H1 (cell line): ENCODE measurements at regions not wholly inside any gene's neighbourhood (a gene's known extent, or its start where the extent isn't known, plus 50 kb on each side); places are given as distances from the start of the nearest gene placed in this dataset.

Experiments
- CTCF ChIA-PET: fragments of 300-600 bp; sonication (Branson Sonifier 250); formaldehyde crosslinking; loops from one replicate; lab custom pipeline; 2021; ENCODE audit not compliant: partially characterized antibody; lab: Charles Lee
- POLR2A ChIA-PET: fragments of 300-600 bp; sonication (Branson Sonifier 250); formaldehyde crosslinking; loops from one replicate; lab custom pipeline; 2021; ENCODE audit warnings: inconsistent platforms; ENCODE audit not compliant: partially characterized antibody; lab: Charles Lee
- DNase-seq, 2 experiments: peaks; one replicate each; pipeline versions ENCODE4 v3.0.0 to v3.0.0-alpha.2; 2010 to 2022; ENCODE audit warnings: low spot score in 2 of 2, low read depth in 1 of 2, mixed read lengths in 1 of 2
- FAIRE-seq: peaks from 2 replicates; lab custom pipeline; 2011; peaks lifted over from hg19 to GRCh38; lab: Jason Lieb, UNC
- H2AFZ ChIP-seq: 2 replicates; pipeline ENCODE4 v1.8.1; 2012; ENCODE audit warnings: low read length, inconsistent platforms
- H2AK5ac ChIP-seq: 2 replicates; pipeline ENCODE4 v1.6.1; 2013; ENCODE audit warnings: low read depth, low read length
- H2BK120ac ChIP-seq: replicated peaks from 2 replicates; pipeline ENCODE3; 2013; ENCODE audit warnings: low read depth, low read length, inconsistent platforms
- H2BK12ac ChIP-seq: 2 replicates; pipeline ENCODE4 v1.6.1; 2013; ENCODE audit warnings: low read depth, low read length
- H2BK15ac ChIP-seq: 2 replicates; pipeline ENCODE4 v1.6.1; 2013; ENCODE audit warnings: low read length
- H2BK20ac ChIP-seq: 2 replicates; pipeline ENCODE4 v1.6.1; 2013; ENCODE audit warnings: low read length
- H2BK5ac ChIP-seq: 2 replicates; pipeline ENCODE4 v1.6.1; 2013; ENCODE audit warnings: low read depth, low read length
- H3K14ac ChIP-seq: 2 replicates; pipeline ENCODE4 v1.6.1; 2013; ENCODE audit warnings: inconsistent platforms; ENCODE audit not compliant: insufficient read length
- H3K18ac ChIP-seq: 2 replicates; pipeline ENCODE4 v1.6.1; 2013; ENCODE audit warnings: low read length; ENCODE audit errors: extremely low read depth
- H3K23ac ChIP-seq: 2 replicates; pipeline ENCODE4 v1.6.1; 2013; ENCODE audit warnings: inconsistent platforms; ENCODE audit not compliant: insufficient read length
- H3K23me2 ChIP-seq: 2 replicates; pipeline ENCODE4 v1.6.1; 2013; ENCODE audit warnings: low read depth, low read length
- H3K27ac ChIP-seq: 2 replicates; pipeline ENCODE4 v1.6.1; 2011; ENCODE audit warnings: low read depth, low read length, inconsistent platforms
- H3K27me3 ChIP-seq, 4 experiments: replicated peaks in 1 of 4; 1 replicate in 1 of 4; 2 replicates in 3 of 4; pipeline versions ENCODE4 v1.6.1 to v1.8.1; 2011 to 2013; ENCODE audit warnings: low read length in 3 of 4, mild to moderate bottlenecking in 3 of 4, inconsistent platforms in 2 of 4, mixed read lengths in 2 of 4, moderate library complexity in 1 of 4; ENCODE audit not compliant: control insufficient read depth in 3 of 4, insufficient read depth in 3 of 4; ENCODE audit errors: extremely low read depth in 1 of 4
- H3K36me3 ChIP-seq, 4 experiments: 2 replicates each; pipeline versions ENCODE4 v1.6.1 to v1.8.1; 2011 to 2013; ENCODE audit warnings: mild to moderate bottlenecking in 4 of 4, low read length in 3 of 4, moderate library complexity in 2 of 4, control low read depth in 1 of 4, inconsistent platforms in 1 of 4; ENCODE audit not compliant: insufficient read depth in 4 of 4, control insufficient read depth in 2 of 4
- H3K4ac ChIP-seq: replicated peaks from 2 replicates; pipeline ENCODE3; 2013; ENCODE audit warnings: low read length, low read depth, mixed read lengths, inconsistent platforms; ENCODE audit not compliant: insufficient read length
- H3K4me1 ChIP-seq, 4 experiments: replicated peaks in 1 of 4; 1 replicate in 1 of 4; 2 replicates in 3 of 4; pipeline versions ENCODE4 v1.6.1 to v1.8.1; 2011 to 2013; ENCODE audit warnings: low read length in 3 of 4, inconsistent platforms in 2 of 4, mixed read lengths in 1 of 4; ENCODE audit not compliant: insufficient read depth in 4 of 4, control insufficient read depth in 3 of 4
- H3K4me2 ChIP-seq, 2 experiments: 2 replicates each; pipeline versions ENCODE4 v1.6.1 to v1.8.1; 2011 to 2013; ENCODE audit warnings: low read depth in 2 of 2, low read length in 2 of 2, control low read depth in 1 of 2, inconsistent platforms in 1 of 2, mild to moderate bottlenecking in 1 of 2; ENCODE audit not compliant: insufficient read depth in 1 of 2
- H3K4me3 ChIP-seq, 4 experiments: fragments of 200-600, 300-600 bp in 1 of 4; sonication (generic), shearing (Covaris generic), sonication (Bioruptor Twin) in 1 of 4; 2 replicates each; pipeline versions ENCODE4 v1.5.1 to v1.8.1; 2011 to 2016; ENCODE audit warnings: low read length in 4 of 4, low read depth in 3 of 4, control low read depth in 2 of 4, inconsistent platforms in 2 of 4, mild to moderate bottlenecking in 2 of 4, mixed read lengths in 1 of 4, moderate library complexity in 1 of 4; ENCODE audit not compliant: insufficient read depth in 2 of 4; ENCODE audit errors: extremely low read depth in 1 of 4
- H3K56ac ChIP-seq: replicated peaks from 2 replicates; pipeline ENCODE3; 2013; ENCODE audit warnings: low read depth, mild to moderate bottlenecking, mixed read lengths, low read length, inconsistent platforms; ENCODE audit not compliant: insufficient read length
- H3K79me1 ChIP-seq: 2 replicates; pipeline ENCODE4 v1.6.1; 2013; ENCODE audit warnings: low read depth, low read length, control low read depth
- H3K79me2 ChIP-seq, 2 experiments: 2 replicates each; pipeline versions ENCODE4 v1.6.1 to v1.8.1; 2012 to 2013; ENCODE audit warnings: low read length in 2 of 2, mild to moderate bottlenecking in 2 of 2, inconsistent platforms in 1 of 2; ENCODE audit not compliant: insufficient read depth in 2 of 2, control insufficient read depth in 1 of 2
- H3K9ac ChIP-seq, 4 experiments: replicated peaks in 1 of 4; 1 replicate in 1 of 4; 2 replicates in 3 of 4; pipeline versions ENCODE4 v1.6.1 to v1.8.1; 2011 to 2013; ENCODE audit warnings: low read depth in 3 of 4, low read length in 3 of 4, control low read depth in 2 of 4, mild to moderate bottlenecking in 2 of 4, moderate library complexity in 2 of 4, inconsistent platforms in 1 of 4; ENCODE audit errors: extremely low read depth in 1 of 4
- H3K9me3 ChIP-seq, 2 experiments: 2 replicates each; pipeline versions ENCODE4 v1.6.1 to v1.8.1; 2012 to 2013; ENCODE audit warnings: mild to moderate bottlenecking in 2 of 2, moderate library complexity in 2 of 2, control low read depth in 1 of 2, inconsistent platforms in 1 of 2, low read depth in 1 of 2, low read length in 1 of 2, mixed read lengths in 1 of 2; ENCODE audit not compliant: insufficient read depth in 2 of 2
- H4K20me1 ChIP-seq, 2 experiments: replicated peaks in 1 of 2; 2 replicates each; pipeline versions ENCODE3 to v1.8.1; 2011 to 2013; ENCODE audit warnings: inconsistent platforms in 2 of 2, low read length in 2 of 2, mild to moderate bottlenecking in 1 of 2; ENCODE audit not compliant: insufficient read depth in 2 of 2, control insufficient read depth in 1 of 2
- H4K5ac ChIP-seq: 2 replicates; pipeline ENCODE4 v1.6.1; 2013; ENCODE audit warnings: low read length, low read depth, mixed read lengths, inconsistent platforms; ENCODE audit not compliant: insufficient read length
- H4K8ac ChIP-seq: 2 replicates; pipeline ENCODE4 v1.8.0; 2013; ENCODE audit warnings: mild to moderate bottlenecking, moderate library complexity, low read length, inconsistent platforms; ENCODE audit not compliant: insufficient read depth; ENCODE audit errors: extremely low read depth
- H4K91ac ChIP-seq: replicated peaks from 2 replicates; pipeline ENCODE3; 2013; ENCODE audit warnings: low read length, mixed read lengths, inconsistent platforms; ENCODE audit not compliant: insufficient read length
- CHD1 ChIP-seq: IDR thresholded peaks from 2 replicates; pipeline ENCODE4 v1.6.1; 2012; ENCODE audit warnings: low read depth, low read length, improper control_type of control experiment
- EP300 ChIP-seq, 2 experiments: IDR thresholded peaks; 1 replicate in 1 of 2; 2 replicates in 1 of 2; pipeline ENCODE4 v1.6.1; 2011 to 2012; ENCODE audit warnings: low read depth in 2 of 2, low read length in 2 of 2, mild to moderate bottlenecking in 2 of 2, borderline replicate concordance in 1 of 2, inconsistent platforms in 1 of 2, moderate library complexity in 1 of 2
- MAFK ChIP-seq: IDR thresholded peaks from 2 replicates; pipeline ENCODE4 v1.6.1; 2012; ENCODE audit warnings: low read depth, mild to moderate bottlenecking, improper control_type of control experiment, low read length
- SIX5 ChIP-seq: IDR thresholded peaks from 2 replicates; pipeline ENCODE4 v1.6.1; 2011; ENCODE audit warnings: mild to moderate bottlenecking, low read depth, low read length
- WGBS, 2 experiments: shearing (Covaris generic) in 1 of 2; methylation state at CpG; one replicate each; pipeline versions ENCODE4 v1.1.6 to v1.1.7; 2013 to 2015; ENCODE audit warnings: low lambda C conversion rate in 2 of 2, mixed read lengths in 2 of 2, inconsistent platforms in 1 of 2, low coverage in 1 of 2, missing lambda C conversion rate in 1 of 2; ENCODE audit not compliant: insufficient replicate concordance in 2 of 2, insufficient coverage in 1 of 2, insufficient read length in 1 of 2; ENCODE audit errors: extremely low coverage in 1 of 2, missing lambda C conversion rate in 1 of 2; 5-methylcytosine and 5-hydroxymethylcytosine counted together
- TF ChIP-seq, protein P1 (sequence below): IDR thresholded peaks from 2 replicates; pipeline ENCODE4 v1.6.1; 2011; ENCODE audit warnings: low read length, improper control_type of control experiment

- H3K23me2 ChIP-seq: no peaks in the 10 kb centered on the region
- no peak overlapping the region for H3K56ac ChIP-seq
- no peaks in the 10 kb centered on the region for H3K9me3 ChIP-seq
- H4K5ac ChIP-seq: no peak overlapping the region
- peaks cover 0 to 9% (median 1%) of the 10 kb centered on the region in 4 experiments; a peak in 3 of 7 replicates for H3K4me1 ChIP-seq
- H4K20me1 ChIP-seq: no peaks in the 10 kb centered on the region
- POLR2A ChIA-PET: no interaction called here
- no peak overlapping the region for H3K4ac ChIP-seq
- H3K79me1 ChIP-seq: no peaks in the 10 kb centered on the region
- H3K79me2 ChIP-seq: no peaks in the 10 kb centered on the region
- no peak for FAIRE-seq
- H2AK5ac ChIP-seq: no peak overlapping the region
- TF ChIP-seq MAFK: no peak
- no peak for TF ChIP-seq CHD1
- TF ChIP-seq, protein P1, sequence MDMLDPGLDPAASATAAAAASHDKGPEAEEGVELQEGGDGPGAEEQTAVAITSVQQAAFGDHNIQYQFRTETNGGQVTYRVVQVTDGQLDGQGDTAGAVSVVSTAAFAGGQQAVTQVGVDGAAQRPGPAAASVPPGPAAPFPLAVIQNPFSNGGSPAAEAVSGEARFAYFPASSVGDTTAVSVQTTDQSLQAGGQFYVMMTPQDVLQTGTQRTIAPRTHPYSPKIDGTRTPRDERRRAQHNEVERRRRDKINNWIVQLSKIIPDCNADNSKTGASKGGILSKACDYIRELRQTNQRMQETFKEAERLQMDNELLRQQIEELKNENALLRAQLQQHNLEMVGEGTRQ: no peak
- no peak for TF ChIP-seq SIX5
- TF ChIP-seq EP300 (IDR thresholded peaks at IDR 0.05; ENCODE audit: borderline replicate concordance in 1 of 2, low read depth in 2 of 2, low read length in 2 of 2): no peak
- TF ChIP-seq, all 59 proteins: peak for 0
- Histone ChIP-seq H3K4me2 (no peak overlapping the region), H2BK5ac (no peak overlapping the region), H3K23ac (no peak overlapping the region), H3K14ac (no peak overlapping the region), H2AFZ (0 out of 2 replicates have a peak overlapping the region, but pooled peaks have one; percentile 33), H2BK15ac (no peak overlapping the region), H3K27me3 (no peaks in the 10 kb centered on the region), H2BK12ac (no peak overlapping the region), H4K8ac (no peak overlapping the region), H3K18ac (no peak overlapping the region), H3K27ac (no peak overlapping the region), H3K36me3 (no peaks in the 10 kb centered on the region), H2BK120ac (no peak overlapping the region), H3K9ac (no peak overlapping the region), H3K4me3 (no peak overlapping the region), H4K91ac (no peak overlapping the region), H2BK20ac (no peak overlapping the region)
- no peak for DNase-seq
- CTCF ChIA-PET: no interaction called here
- WGBS, 2 experiments: 94% methylated on average over 4 of the region's 4 CpGs; no CpG with 5 or more reads in 1 of the 2 experiments
Measured at GRCh38 chr9:118665226-118665919, 703.9 kb downstream of the BRINP1 start.
